Epidermal melanocyte (primary cell): ENCODE measurements at regions not wholly inside any gene's neighbourhood (a gene's known extent, or its start where the extent isn't known, plus 50 kb on each side); places are given as distances from the start of the nearest gene placed in this dataset.

ENCODE experiments used
- DNase-seq: peaks from one replicate; pipeline ENCODE4 v3.0.0; 2011; ENCODE audit warnings: low spot score; ENCODE audit not compliant: insufficient read length

- DNase-seq: no peak
Measured at GRCh38 chr7:31455844-31456243, 58.0 kb upstream of the ITPRID1 start.

GRCh38 chr7:31456646-31457368 lies 57.1 kb upstream of the ITPRID1 start:
- no peak for DNase-seq

GRCh38 chr7:31457551-31457950 lies 56.3 kb upstream of the ITPRID1 start:
- no peak for DNase-seq

- no peak for DNase-seq
Measured at GRCh38 chr7:31458203-31458602, 55.7 kb upstream of the ITPRID1 start.

- no peak for DNase-seq
Measured at GRCh38 chr7:31462636-31463035, 51.3 kb upstream of the ITPRID1 start.
